Choroid plexus epithelial cell (primary cell): ENCODE measurements at regions not wholly inside any gene's neighbourhood (a gene's known extent, or its start where the extent isn't known, plus 50 kb on each side); places are given as distances from the start of the nearest gene placed in this dataset.
"Not testable (repeated sequence)": the region's sequence is repeated elsewhere in the genome, so short reads cannot be mapped to it uniquely, and the experiment has no call there.

ENCODE experiments used
- DNase-seq: peaks from one replicate; pipeline ENCODE4 v3.0.0-alpha.2; 2010; ENCODE audit warnings: low read depth
- H3K4me3 ChIP-seq: 2 replicates; pipeline ENCODE4 v1.5.1; 2011; ENCODE audit warnings: low read depth, mild to moderate bottlenecking, control low read depth, low read length, moderate library complexity
- CTCF ChIP-seq: conservative IDR thresholded peaks from 2 replicates; pipeline ENCODE4 v1.5.1; 2011; ENCODE audit warnings: low read depth, mild to moderate bottlenecking, control low read depth, inconsistent platforms, low read length, moderate library complexity

- peak; percentile 24 for DNase-seq
- TF ChIP-seq CTCF, result no peak
- H3K4me3 ChIP-seq, result no peak overlapping the region
These were observed 448.0 kb upstream of the NECTIN3 start for GRCh38 chr3:110623571-110623970.

- TF ChIP-seq CTCF, result no peak
- H3K4me3 ChIP-seq, result no peak overlapping the region
- peak; percentile 45 for DNase-seq
These were observed 447.0 kb upstream of the NECTIN3 start for GRCh38 chr3:110624576-110624975.

GRCh38 chr3:110625201-110625747 is 446.3 kb upstream of the NECTIN3 start:
- H3K4me3 ChIP-seq, result no peak overlapping the region

GRCh38 chr3:110626652-110627111 is 444.9 kb upstream of the NECTIN3 start:
- not testable (repeated sequence) for DNase-seq, H3K4me3 ChIP-seq

More at GRCh38 chr3:110625201-110625747, 446.3 kb upstream of the NECTIN3 start:
- no peak for DNase-seq
- no peak for TF ChIP-seq CTCF

- no peak for DNase-seq
- no peak for TF ChIP-seq CTCF
- no peak overlapping the region for H3K4me3 ChIP-seq
These were observed 442.8 kb upstream of the NECTIN3 start for GRCh38 chr3:110628650-110629301.

- DNase-seq, result no peak
These were observed 441.7 kb upstream of the NECTIN3 start for GRCh38 chr3:110629917-110630316.

GRCh38 chr3:110644203-110644602 is 427.4 kb upstream of the NECTIN3 start:
- no peak for DNase-seq
- TF ChIP-seq CTCF, result no peak
- H3K4me3 ChIP-seq, result no peak overlapping the region

More at GRCh38 chr3:110629917-110630316, 441.7 kb upstream of the NECTIN3 start:
- TF ChIP-seq CTCF, result no peak
- H3K4me3 ChIP-seq, result no peak overlapping the region
